T follicular helper cell (primary cell): ENCODE measurements at regions not wholly inside any gene's neighbourhood (a gene's known extent, or its start where the extent isn't known, plus 50 kb on each side); places are given as distances from the start of the nearest gene placed in this dataset.

Source experiments
- DNase-seq: peaks from one replicate; pipeline ENCODE4 v3.0.0-alpha.2; 2020; ENCODE audit warnings: low read depth

- DNase-seq, result no peak
Observed at GRCh38 chr6:125544819-125545218, 204.6 kb upstream of the HEY2 start.

GRCh38 chr6:125546841-125547251 lies 202.6 kb upstream of the HEY2 start:
- DNase-seq, result no peak

GRCh38 chr6:125547381-125547780 lies 202.1 kb upstream of the HEY2 start:
- no peak for DNase-seq

- DNase-seq, result no peak
Observed at GRCh38 chr6:125549202-125549884, 200.1 kb upstream of the HEY2 start.

GRCh38 chr6:125550892-125551291 lies 198.5 kb upstream of the HEY2 start:
- DNase-seq, result no peak

GRCh38 chr6:125552819-125553218 lies 196.6 kb upstream of the HEY2 start:
- no peak for DNase-seq

- no peak for DNase-seq
Observed at GRCh38 chr6:125554456-125554855, 195.0 kb upstream of the HEY2 start.

GRCh38 chr6:125558241-125558843 lies 191.1 kb upstream of the HEY2 start:
- DNase-seq, result no peak

- DNase-seq, result no peak
Observed at GRCh38 chr6:125558907-125559306, 190.5 kb upstream of the HEY2 start.

GRCh38 chr6:125562156-125562555 lies 187.3 kb upstream of the HEY2 start:
- no peak for DNase-seq

- DNase-seq, result no peak
Observed at GRCh38 chr6:125564941-125565340, 184.5 kb upstream of the HEY2 start.

GRCh38 chr6:125567407-125567806 lies 182.0 kb upstream of the HEY2 start:
- DNase-seq, result no peak

- no peak for DNase-seq
Observed at GRCh38 chr6:125568609-125569008, 180.8 kb upstream of the HEY2 start.

- no peak for DNase-seq
Observed at GRCh38 chr6:125570526-125570925, 178.9 kb upstream of the HEY2 start.

- DNase-seq, result no peak
Observed at GRCh38 chr6:125571207-125571755, 178.2 kb upstream of the HEY2 start.

- no peak for DNase-seq
Observed at GRCh38 chr6:125574604-125575003, 174.8 kb upstream of the HEY2 start.

GRCh38 chr6:125577124-125577662 lies 172.2 kb upstream of the HEY2 start:
- no peak for DNase-seq

GRCh38 chr6:125584468-125584939 lies 164.9 kb upstream of the HEY2 start:
- DNase-seq, result no peak

GRCh38 chr6:125585470-125585869 lies 164.0 kb upstream of the HEY2 start:
- no peak for DNase-seq

- no peak for DNase-seq
Observed at GRCh38 chr6:125586074-125586473, 163.4 kb upstream of the HEY2 start.

- no peak for DNase-seq
Observed at GRCh38 chr6:125586605-125587004, 162.8 kb upstream of the HEY2 start.

- no peak for DNase-seq
Observed at GRCh38 chr6:125587666-125588632, 161.5 kb upstream of the HEY2 start.
